ENCODE measurements at regions not wholly inside any gene's neighbourhood (a gene's known extent, or its start where the extent isn't known, plus 50 kb on each side); places are given as distances from the start of the nearest gene placed in this dataset.

DNA sequence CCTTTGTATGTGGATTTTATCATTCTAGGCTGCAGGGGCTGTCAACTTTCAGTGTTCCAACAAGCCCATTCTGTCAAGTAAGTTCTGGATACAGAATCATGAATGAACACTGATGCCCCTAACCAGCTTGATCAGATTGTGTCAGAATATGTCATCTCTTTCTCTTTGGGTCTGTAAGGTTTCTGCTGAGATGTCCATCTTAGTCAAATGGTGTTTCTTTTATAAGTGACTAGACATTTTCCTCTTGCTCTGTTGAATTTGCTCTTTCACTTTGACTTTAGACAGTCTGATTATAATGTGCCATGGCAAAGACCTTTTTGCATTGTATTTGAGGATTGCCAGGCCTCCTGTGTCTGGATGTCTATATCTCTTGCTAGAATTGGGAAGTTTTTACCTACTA lies 660.9 kb upstream of the CBLB start:
- H3K36me3 ChIP-seq (replicated peaks in 1 of 2; ENCODE audit: control insufficient read depth in 1 of 2, insufficient read depth in 2 of 2, low read length in 1 of 2) = no peaks in the 10 kb centered on the region
- ChIA-PET POLR2A (no interaction called here), CTCF (no interaction called here)
- H3K79me2 ChIP-seq (ENCODE audit: insufficient read depth) = no peaks in the 10 kb centered on the region
- H3K27me3 ChIP-seq (ENCODE audit: insufficient read depth) = no peaks in the 10 kb centered on the region
- no peak overlapping the region for H3K4me2 ChIP-seq
- H3K27ac ChIP-seq (ENCODE audit: low read depth in 2 of 2, low read length in 1 of 2) = no peak overlapping the region
- 0 out of 2 replicates have a peak, but pooled peaks cover 3% of the 10 kb centered on the region for H3K9me3 ChIP-seq
- H4K20me1 ChIP-seq (ENCODE audit: insufficient read depth) = no peaks in the 10 kb centered on the region
- DNase-seq = no peak
- H3K9me2 ChIP-seq = no peaks in the 10 kb centered on the region
- H3K4me1 ChIP-seq (ENCODE audit: control insufficient read depth in 1 of 2, insufficient read depth in 2 of 2, low read depth in 1 of 2, low read length in 1 of 2) = no peaks in the 10 kb centered on the region
- H3F3A ChIP-seq (replicated peaks; ENCODE audit: insufficient read depth) = no peaks in the 10 kb centered on the region
- no peak overlapping the region for H3K9ac ChIP-seq
- no peak overlapping the region for H2AFZ ChIP-seq (ENCODE audit: low read depth)
- no peak overlapping the region for H3K4me3 ChIP-seq (ENCODE audit: low read depth in 2 of 2, low read length in 1 of 2)
- TF ChIP-seq, protein P1, sequence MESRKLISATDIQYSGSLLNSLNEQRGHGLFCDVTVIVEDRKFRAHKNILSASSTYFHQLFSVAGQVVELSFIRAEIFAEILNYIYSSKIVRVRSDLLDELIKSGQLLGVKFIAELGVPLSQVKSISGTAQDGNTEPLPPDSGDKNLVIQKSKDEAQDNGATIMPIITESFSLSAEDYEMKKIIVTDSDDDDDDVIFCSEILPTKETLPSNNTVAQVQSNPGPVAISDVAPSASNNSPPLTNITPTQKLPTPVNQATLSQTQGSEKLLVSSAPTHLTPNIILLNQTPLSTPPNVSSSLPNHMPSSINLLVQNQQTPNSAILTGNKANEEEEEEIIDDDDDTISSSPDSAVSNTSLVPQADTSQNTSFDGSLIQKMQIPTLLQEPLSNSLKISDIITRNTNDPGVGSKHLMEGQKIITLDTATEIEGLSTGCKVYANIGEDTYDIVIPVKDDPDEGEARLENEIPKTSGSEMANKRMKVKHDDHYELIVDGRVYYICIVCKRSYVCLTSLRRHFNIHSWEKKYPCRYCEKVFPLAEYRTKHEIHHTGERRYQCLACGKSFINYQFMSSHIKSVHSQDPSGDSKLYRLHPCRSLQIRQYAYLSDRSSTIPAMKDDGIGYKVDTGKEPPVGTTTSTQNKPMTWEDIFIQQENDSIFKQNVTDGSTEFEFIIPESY (IDR thresholded peaks at IDR 0.05; ENCODE audit: borderline replicate concordance, low read depth) = no peak
- no peak for TF ChIP-seq SIN3A (IDR thresholded peaks at IDR 0.05; ENCODE audit: borderline replicate concordance, low read depth, low read length)
- no peak for TF ChIP-seq MXI1 (IDR thresholded peaks at IDR 0.05; ENCODE audit: low read depth, low read length)
- no peak for TF ChIP-seq GATA2 (CRISPR knock-in tag; IDR thresholded peaks at IDR 0.05)
- no peak for TF ChIP-seq RCOR1 (IDR thresholded peaks at IDR 0.05; ENCODE audit: low read length)
- no peak for TF ChIP-seq USF2 (IDR thresholded peaks at IDR 0.05; ENCODE audit: borderline replicate concordance, low read depth, low read length)
- TF ChIP-seq YY1 (IDR thresholded peaks at IDR 0.05; ENCODE audit: low read depth) = no peak
- no peak for TF ChIP-seq FOXM1 (IDR thresholded peaks at IDR 0.05; ENCODE audit: low read depth)
- no peak for TF ChIP-seq EZH2phosphoT487 (IDR thresholded peaks at IDR 0.05; ENCODE audit: borderline replicate concordance, low read depth)
- no peak for TF ChIP-seq NRF1 (IDR thresholded peaks at IDR 0.05; ENCODE audit: low read depth, low read length)
- no peak for TF ChIP-seq SMC3 (IDR thresholded peaks at IDR 0.05; ENCODE audit: low read depth, low read length)
- no peak for TF ChIP-seq RAD21 (IDR thresholded peaks at IDR 0.05; ENCODE audit: low read length)
- no peak for TF ChIP-seq TCF12 (IDR thresholded peaks at IDR 0.05)
- TF ChIP-seq MEF2A (IDR thresholded peaks at IDR 0.05; ENCODE audit: borderline replicate concordance, low read depth) = no peak
- no peak for TF ChIP-seq IRF3 (IDR thresholded peaks at IDR 0.05; ENCODE audit: low read depth, low read length)
- TF ChIP-seq TAF1 (IDR thresholded peaks at IDR 0.05; ENCODE audit: borderline replicate concordance, low read depth, low read length) = no peak

Measured in SK-N-SH (cell line).